ENCODE measurements at regions not wholly inside any gene's neighbourhood (a gene's known extent, or its start where the extent isn't known, plus 50 kb on each side); places are given as distances from the start of the nearest gene placed in this dataset.

- DNase-seq (ENCODE audit: low read depth, low spot score), result no peak
Observed at GRCh38 chr14:89466944-89467343, 49.9 kb upstream of the FOXN3 start.

All from activated CD4-positive, CD25-positive, alpha-beta regulatory T cell treated with anti-CD3 and anti-CD28 coated beads, Interleukin-2, amount 50 U/mL, for 16 hours (primary cell).